ENCODE measurements at regions not wholly inside any gene's neighbourhood (a gene's known extent, or its start where the extent isn't known, plus 50 kb on each side); places are given as distances from the start of the nearest gene placed in this dataset.
A peak's percentile ranks its signal among the peaks of the same experiment; 100 is the strongest.

DNA sequence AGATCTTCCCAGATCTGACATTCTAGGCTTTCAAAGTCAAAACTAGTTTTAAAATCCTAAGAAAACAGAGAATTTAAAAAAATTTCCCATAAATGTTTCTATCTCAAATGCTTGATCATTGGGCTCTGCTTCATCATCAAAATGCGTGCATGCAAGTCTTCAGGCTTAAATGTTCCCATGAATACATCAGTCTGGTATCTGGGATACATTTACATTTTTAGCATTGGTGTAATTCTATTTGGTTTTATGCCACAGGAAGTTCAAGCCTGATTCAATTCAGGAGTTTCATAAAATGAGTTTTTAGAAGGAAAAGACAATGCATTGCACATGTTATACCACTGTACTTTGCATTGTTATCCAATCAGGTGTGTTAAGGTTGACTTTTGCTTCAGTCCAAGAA is 336.4 kb downstream of the PCNX1 start:
- TF ChIP-seq, protein P1, sequence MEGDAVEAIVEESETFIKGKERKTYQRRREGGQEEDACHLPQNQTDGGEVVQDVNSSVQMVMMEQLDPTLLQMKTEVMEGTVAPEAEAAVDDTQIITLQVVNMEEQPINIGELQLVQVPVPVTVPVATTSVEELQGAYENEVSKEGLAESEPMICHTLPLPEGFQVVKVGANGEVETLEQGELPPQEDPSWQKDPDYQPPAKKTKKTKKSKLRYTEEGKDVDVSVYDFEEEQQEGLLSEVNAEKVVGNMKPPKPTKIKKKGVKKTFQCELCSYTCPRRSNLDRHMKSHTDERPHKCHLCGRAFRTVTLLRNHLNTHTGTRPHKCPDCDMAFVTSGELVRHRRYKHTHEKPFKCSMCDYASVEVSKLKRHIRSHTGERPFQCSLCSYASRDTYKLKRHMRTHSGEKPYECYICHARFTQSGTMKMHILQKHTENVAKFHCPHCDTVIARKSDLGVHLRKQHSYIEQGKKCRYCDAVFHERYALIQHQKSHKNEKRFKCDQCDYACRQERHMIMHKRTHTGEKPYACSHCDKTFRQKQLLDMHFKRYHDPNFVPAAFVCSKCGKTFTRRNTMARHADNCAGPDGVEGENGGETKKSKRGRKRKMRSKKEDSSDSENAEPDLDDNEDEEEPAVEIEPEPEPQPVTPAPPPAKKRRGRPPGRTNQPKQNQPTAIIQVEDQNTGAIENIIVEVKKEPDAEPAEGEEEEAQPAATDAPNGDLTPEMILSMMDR (IDR thresholded peaks at IDR 0.05; ENCODE audit: control insufficient read depth, insufficient read depth, low read depth, low read length, missing control alignments): no peak
- no peak overlapping the region for H3K4me3 ChIP-seq (ENCODE audit: control insufficient read depth, low read depth, low read length)
- DNase-seq (ENCODE audit: low read depth): peak; percentile 91

DNA sequence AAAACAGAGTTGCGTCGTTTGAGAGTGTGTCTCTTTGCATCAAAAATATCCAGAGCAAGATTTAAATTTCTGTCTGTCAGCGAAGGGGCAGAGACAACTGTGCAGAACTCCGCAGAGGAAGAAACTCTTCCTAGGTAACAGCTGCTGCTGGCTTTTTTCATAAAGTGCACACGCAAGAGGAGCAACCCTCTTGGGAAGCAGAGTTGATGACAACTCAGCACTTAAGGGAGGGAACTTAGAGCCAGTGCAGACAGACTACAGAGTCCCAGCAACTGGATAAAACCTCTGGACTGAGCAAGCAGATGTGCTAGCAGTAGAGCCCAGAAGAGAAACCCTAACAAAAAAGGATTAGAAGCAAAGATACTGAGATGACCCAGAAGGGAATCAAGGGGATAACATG is 337.1 kb downstream of the PCNX1 start:
- TF ChIP-seq, protein P1 (IDR thresholded peaks at IDR 0.05; ENCODE audit: control insufficient read depth, insufficient read depth, low read depth, low read length, missing control alignments): no peak
- no peak for DNase-seq (ENCODE audit: low read depth)
- no peak overlapping the region for H3K4me3 ChIP-seq (ENCODE audit: control insufficient read depth, low read depth, low read length)

DNA sequence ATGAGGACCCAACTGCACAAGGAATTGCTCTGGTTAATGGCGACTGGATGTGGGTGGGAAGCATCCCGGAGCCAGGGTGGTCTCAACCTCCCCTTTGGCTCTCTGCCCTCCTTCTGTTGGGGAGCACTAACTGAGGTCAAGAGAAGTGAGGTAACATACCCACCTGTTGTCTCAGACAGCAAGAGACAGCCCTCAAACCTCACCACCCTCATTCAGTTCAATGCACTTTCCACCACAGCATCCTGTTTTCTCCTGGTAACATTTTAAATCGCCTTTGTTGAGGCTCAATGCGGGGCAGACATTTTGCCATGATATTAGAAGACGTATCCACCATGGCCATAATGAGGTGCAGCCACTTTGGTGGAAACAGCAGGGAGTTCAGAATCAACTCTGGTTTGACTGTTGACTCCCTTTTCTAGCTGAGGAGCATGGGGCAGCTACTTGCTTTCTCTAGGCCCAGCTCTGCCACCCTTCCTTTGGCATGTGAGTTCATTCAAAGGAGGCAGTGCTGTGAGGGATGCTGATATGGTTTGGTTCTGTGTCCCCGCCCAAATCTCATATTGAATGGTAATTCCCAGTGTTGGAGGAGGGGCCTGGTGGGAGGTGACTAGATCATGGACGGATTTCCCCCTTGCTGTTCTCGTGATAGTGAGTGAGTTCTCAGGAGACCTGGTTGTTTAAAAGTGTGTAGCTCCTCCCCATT is 338.6 kb downstream of the PCNX1 start:
- TF ChIP-seq, protein P1 (IDR thresholded peaks at IDR 0.05; ENCODE audit: control insufficient read depth, insufficient read depth, low read depth, low read length, missing control alignments): no peak
- no peak overlapping the region for H3K4me3 ChIP-seq (ENCODE audit: control insufficient read depth, low read depth, low read length)
- DNase-seq (ENCODE audit: low read depth): no peak

DNA sequence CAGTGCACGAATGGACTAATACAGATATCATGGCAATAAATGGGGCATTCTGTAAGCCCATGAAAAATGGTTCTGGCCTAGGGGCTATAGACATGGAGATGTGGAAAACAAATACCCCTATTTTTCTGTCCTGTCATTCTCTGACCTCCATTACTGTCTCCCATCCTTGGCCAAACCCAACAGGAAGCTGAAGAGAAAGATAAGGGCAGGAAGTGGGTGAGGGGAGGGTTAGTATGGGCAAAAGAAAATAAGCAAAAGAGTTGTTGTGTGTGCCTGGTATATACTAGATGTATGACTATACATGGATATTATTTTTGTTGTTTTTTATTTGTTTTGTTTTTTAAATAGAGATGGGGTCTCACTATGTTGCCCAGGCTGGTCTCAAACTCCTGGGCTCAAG is 339.3 kb downstream of the PCNX1 start:
- TF ChIP-seq, protein P1 (IDR thresholded peaks at IDR 0.05; ENCODE audit: control insufficient read depth, insufficient read depth, low read depth, low read length, missing control alignments): no peak
- DNase-seq (ENCODE audit: low read depth): no peak
- H3K4me3 ChIP-seq (ENCODE audit: control insufficient read depth, low read depth, low read length): no peak overlapping the region

DNA sequence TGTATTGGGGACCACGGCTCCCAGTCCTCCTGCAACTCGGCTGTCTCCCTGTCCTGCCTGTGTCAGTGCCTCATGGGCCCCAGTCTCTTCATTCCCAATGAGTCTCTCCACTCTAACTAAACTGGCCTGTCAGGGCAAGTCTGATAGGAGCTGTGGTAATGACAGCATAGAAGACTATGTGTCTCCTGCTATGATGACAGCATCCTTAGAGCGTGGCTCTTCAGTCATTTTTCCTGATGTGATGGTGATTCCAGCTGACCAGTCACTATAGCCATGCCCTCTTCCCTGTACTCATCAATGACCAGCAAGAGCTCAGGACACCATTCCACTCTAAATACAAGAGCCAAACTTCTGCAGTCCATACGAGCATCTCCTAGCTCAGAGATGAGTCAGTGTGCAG is 339.8 kb downstream of the PCNX1 start:
- no peak overlapping the region for H3K4me3 ChIP-seq (ENCODE audit: control insufficient read depth, low read depth, low read length)
- DNase-seq (ENCODE audit: low read depth): no peak
- TF ChIP-seq, protein P1 (IDR thresholded peaks at IDR 0.05; ENCODE audit: control insufficient read depth, insufficient read depth, low read depth, low read length, missing control alignments): no peak

DNA sequence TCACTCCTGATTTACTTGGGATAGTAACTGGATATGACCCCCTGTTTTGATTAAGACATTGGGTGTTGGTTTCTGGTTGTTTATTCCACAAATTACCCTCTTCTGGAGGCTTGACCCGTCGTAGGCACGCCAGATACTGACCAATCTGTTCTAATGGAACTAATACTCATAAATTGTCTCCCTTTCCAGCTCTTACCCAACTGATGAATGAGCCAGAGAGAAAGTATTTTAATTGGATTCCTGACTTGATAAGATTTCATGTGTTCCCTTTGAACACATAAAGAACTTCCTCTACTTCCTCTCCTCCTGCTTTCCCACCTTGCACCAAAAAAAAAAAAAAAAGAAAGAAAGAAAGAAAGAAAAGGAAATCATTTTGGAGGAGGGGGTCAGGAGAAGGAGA is 340.9 kb downstream of the PCNX1 start:
- peak; percentile 59 for DNase-seq (ENCODE audit: low read depth)
- no peak overlapping the region for H3K4me3 ChIP-seq (ENCODE audit: control insufficient read depth, low read depth, low read length)
- TF ChIP-seq, protein P1 (IDR thresholded peaks at IDR 0.05; ENCODE audit: control insufficient read depth, insufficient read depth, low read depth, low read length, missing control alignments): no peak

Measured in AG09309 (cell line).